ENCODE measurements at regions not wholly inside any gene's neighbourhood (a gene's known extent, or its start where the extent isn't known, plus 50 kb on each side); places are given as distances from the start of the nearest gene placed in this dataset.

- Mint-ChIP-seq H3K27ac (no peak overlapping the region), H3K4me1 (no peaks in the 10 kb centered on the region), H3K27me3 (peaks cover 35% of the 10 kb centered on the region), H3K4me3 (no peak overlapping the region), H3K9me3 (no peaks in the 10 kb centered on the region), H3K36me3 (ENCODE audit: low read depth) (no peaks in the 10 kb centered on the region)
- DNase-seq (no peak), ATAC-seq (ENCODE audit: low read depth) (no peak)
- intact Hi-C loops (cut with micrococcal nuclease), result no loop called here
- TF ChIP-seq CTCF (IDR thresholded peaks at IDR 0.05), result no peak
- CTCF ChIA-PET, result no interaction called here
- POLR2A ChIA-PET, result no interaction called here
Measured at GRCh38 chr17:14755002-14755401, 454.1 kb downstream of the HS3ST3B1 start.

- Mint-ChIP-seq H3K4me3 (no peak overlapping the region), H3K27ac (no peak overlapping the region), H3K4me1 (no peaks in the 10 kb centered on the region), H3K9me3 (no peaks in the 10 kb centered on the region), H3K36me3 (ENCODE audit: low read depth) (no peaks in the 10 kb centered on the region), H3K27me3 (peaks cover 32% of the 10 kb centered on the region)
- TF ChIP-seq CTCF (IDR thresholded peaks at IDR 0.05), result no peak
- DNase-seq (no peak), ATAC-seq (ENCODE audit: low read depth) (no peak)
- POLR2A ChIA-PET, result no interaction called here
- CTCF ChIA-PET, result no interaction called here
- intact Hi-C loops (cut with micrococcal nuclease), result no loop called here
Measured at GRCh38 chr17:14753383-14753782, 452.5 kb downstream of the HS3ST3B1 start.

- CTCF ChIA-PET, result no interaction called here
- Mint-ChIP-seq H3K4me1 (no peaks in the 10 kb centered on the region), H3K27me3 (peaks cover 27% of the 10 kb centered on the region), H3K27ac (no peak overlapping the region), H3K9me3 (no peaks in the 10 kb centered on the region), H3K36me3 (ENCODE audit: low read depth) (no peaks in the 10 kb centered on the region), H3K4me3 (no peak overlapping the region)
- POLR2A ChIA-PET, result no interaction called here
- ATAC-seq (ENCODE audit: low read depth) (no peak), DNase-seq (no peak)
- no peak for TF ChIP-seq CTCF (IDR thresholded peaks at IDR 0.05)
- intact Hi-C loops (cut with micrococcal nuclease), result no loop called here
Measured at GRCh38 chr17:14752011-14752410, 451.1 kb downstream of the HS3ST3B1 start.

GRCh38 chr17:14750866-14751265 is 450.0 kb downstream of the HS3ST3B1 start:
- H3K27ac Mint-ChIP-seq, result no peak overlapping the region
- no peaks in the 10 kb centered on the region for H3K9me3 Mint-ChIP-seq
- ChIA-PET POLR2A (no interaction called here), CTCF (no interaction called here)
- no peak for TF ChIP-seq CTCF (IDR thresholded peaks at IDR 0.05)
- DNase-seq (no peak), ATAC-seq (ENCODE audit: low read depth) (no peak)
- no peaks in the 10 kb centered on the region for H3K36me3 Mint-ChIP-seq (ENCODE audit: low read depth)
- H3K4me1 Mint-ChIP-seq, result no peaks in the 10 kb centered on the region
- peaks cover 17% of the 10 kb centered on the region for H3K27me3 Mint-ChIP-seq
- intact Hi-C loops (cut with micrococcal nuclease), result no loop called here
- H3K4me3 Mint-ChIP-seq, result no peak overlapping the region

GRCh38 chr17:14749269-14749668 is 448.4 kb downstream of the HS3ST3B1 start:
- POLR2A ChIA-PET, result no interaction called here
- H3K4me1 Mint-ChIP-seq, result no peaks in the 10 kb centered on the region
- ATAC-seq (ENCODE audit: low read depth) (no peak), DNase-seq (no peak)
- CTCF ChIA-PET, result no interaction called here
- peaks cover 7% of the 10 kb centered on the region for H3K27me3 Mint-ChIP-seq
- H3K27ac Mint-ChIP-seq, result no peak overlapping the region
- no peaks in the 10 kb centered on the region for H3K9me3 Mint-ChIP-seq
- H3K36me3 Mint-ChIP-seq (ENCODE audit: low read depth), result no peaks in the 10 kb centered on the region
- intact Hi-C loops (cut with micrococcal nuclease), result no loop called here
- no peak for TF ChIP-seq CTCF (IDR thresholded peaks at IDR 0.05)
- H3K4me3 Mint-ChIP-seq, result no peak overlapping the region

Measured in activated B cell treated with CpG ODN at 0.5 μM for 24 hours (primary cell).